GM12873 (cell line): ENCODE measurements at regions not wholly inside any gene's neighbourhood (a gene's known extent, or its start where the extent isn't known, plus 50 kb on each side); places are given as distances from the start of the nearest gene placed in this dataset.

Experiments
- CTCF ChIP-seq: IDR thresholded peaks from 2 replicates; pipeline ENCODE4 v1.5.1; 2012; ENCODE audit warnings: low read depth, mild to moderate bottlenecking, moderate library complexity, low read length, control low read depth; ENCODE audit not compliant: insufficient read depth; ENCODE audit errors: missing control alignments

GRCh38 chr3:87811953-87812352, 246.9 kb downstream of the CGGBP1 start:
- no peak for TF ChIP-seq CTCF

GRCh38 chr3:87810452-87811016, 248.3 kb downstream of the CGGBP1 start:
- TF ChIP-seq CTCF = no peak

GRCh38 chr3:87805670-87806069, 253.1 kb downstream of the CGGBP1 start:
- TF ChIP-seq CTCF = no peak

- no peak for TF ChIP-seq CTCF
These were observed 257.4 kb downstream of the CGGBP1 start for GRCh38 chr3:87801409-87801808.

- no peak for TF ChIP-seq CTCF
These were observed 258.3 kb downstream of the CGGBP1 start for GRCh38 chr3:87800516-87800915.

GRCh38 chr3:87798567-87798947, 260.2 kb downstream of the CGGBP1 start:
- no peak for TF ChIP-seq CTCF

- no peak for TF ChIP-seq CTCF
These were observed 260.8 kb downstream of the CGGBP1 start for GRCh38 chr3:87797872-87798566.
